Vagina (tissue), 2 donors: ENCODE measurements at regions not wholly inside any gene's neighbourhood (a gene's known extent, or its start where the extent isn't known, plus 50 kb on each side); places are given as distances from the start of the nearest gene placed in this dataset.

ENCODE experiments used
- POLR2AphosphoS5 ChIP-seq, 2 donors: sonication (generic); formaldehyde crosslinking; IDR thresholded peaks; one replicate each; pipeline ENCODE4 v1.9.0; 2017; ENCODE audit warnings: antibody characterized with exemption in 2 of 2, mild to moderate bottlenecking in 2 of 2, low read depth in 1 of 2; ENCODE audit not compliant: insufficient read depth in 1 of 2
- TF ChIP-seq, protein P1 (sequence below), 3 experiments: fragments of 450-650 bp in 2 of 3; fragments of 200-600 bp in 1 of 3; sonication (generic) in 1 of 3; IDR thresholded peaks; one replicate each; pipeline ENCODE4 v1.5.1; 2017 to 2019; ENCODE audit warnings: antibody characterized with exemption in 3 of 3, mild to moderate bottlenecking in 2 of 3, moderate library complexity in 2 of 3

DNA sequence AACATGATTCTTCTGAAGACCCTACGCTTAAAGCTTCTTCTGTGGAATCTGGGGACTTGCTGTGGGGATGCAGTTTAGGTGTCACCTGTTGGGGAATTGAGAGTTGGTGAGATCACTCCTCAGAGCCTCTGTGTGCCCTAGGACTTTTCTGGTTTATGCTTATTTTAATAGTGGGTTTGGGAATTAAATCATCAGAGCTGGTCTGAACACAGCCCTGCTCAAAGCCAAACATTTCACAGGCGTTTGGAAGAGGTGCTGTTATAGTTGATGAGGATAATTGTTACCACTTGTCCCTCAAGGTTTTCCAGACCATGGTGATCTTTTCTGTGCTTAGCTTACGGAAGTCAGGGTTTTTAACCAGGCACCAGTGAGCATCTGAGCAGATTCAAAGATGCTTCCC lies 106.1 kb downstream of the EBLN1 start:
- TF ChIP-seq POLR2AphosphoS5 (IDR thresholded peaks at IDR 0.05; ENCODE audit: insufficient read depth in 1 of 2, low read depth in 1 of 2), result no peak
- TF ChIP-seq, protein P1, sequence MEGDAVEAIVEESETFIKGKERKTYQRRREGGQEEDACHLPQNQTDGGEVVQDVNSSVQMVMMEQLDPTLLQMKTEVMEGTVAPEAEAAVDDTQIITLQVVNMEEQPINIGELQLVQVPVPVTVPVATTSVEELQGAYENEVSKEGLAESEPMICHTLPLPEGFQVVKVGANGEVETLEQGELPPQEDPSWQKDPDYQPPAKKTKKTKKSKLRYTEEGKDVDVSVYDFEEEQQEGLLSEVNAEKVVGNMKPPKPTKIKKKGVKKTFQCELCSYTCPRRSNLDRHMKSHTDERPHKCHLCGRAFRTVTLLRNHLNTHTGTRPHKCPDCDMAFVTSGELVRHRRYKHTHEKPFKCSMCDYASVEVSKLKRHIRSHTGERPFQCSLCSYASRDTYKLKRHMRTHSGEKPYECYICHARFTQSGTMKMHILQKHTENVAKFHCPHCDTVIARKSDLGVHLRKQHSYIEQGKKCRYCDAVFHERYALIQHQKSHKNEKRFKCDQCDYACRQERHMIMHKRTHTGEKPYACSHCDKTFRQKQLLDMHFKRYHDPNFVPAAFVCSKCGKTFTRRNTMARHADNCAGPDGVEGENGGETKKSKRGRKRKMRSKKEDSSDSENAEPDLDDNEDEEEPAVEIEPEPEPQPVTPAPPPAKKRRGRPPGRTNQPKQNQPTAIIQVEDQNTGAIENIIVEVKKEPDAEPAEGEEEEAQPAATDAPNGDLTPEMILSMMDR (IDR thresholded peaks at IDR 0.05), result no peak
